NCI-H748 (cell line): ENCODE measurements at regions not wholly inside any gene's neighbourhood (a gene's known extent, or its start where the extent isn't known, plus 50 kb on each side); places are given as distances from the start of the nearest gene placed in this dataset.
"Not testable (repeated sequence)": the region's sequence is repeated elsewhere in the genome, so short reads cannot be mapped to it uniquely, and the experiment has no call there.

ENCODE experiments used
- DNase-seq: peaks from one replicate; lab custom pipeline; 2025; ENCODE audit not compliant: unreplicated experiment; lab: John Stamatoyannopoulos, UW

- no peak for DNase-seq
Measured at GRCh38 chr6:27679964-27680694, 207.2 kb upstream of the ZNF184 start.

- no peak for DNase-seq
Measured at GRCh38 chr6:27679308-27679963, 206.5 kb upstream of the ZNF184 start.

GRCh38 chr6:27678469-27678868 lies 205.6 kb upstream of the ZNF184 start:
- DNase-seq: no peak

DNA sequence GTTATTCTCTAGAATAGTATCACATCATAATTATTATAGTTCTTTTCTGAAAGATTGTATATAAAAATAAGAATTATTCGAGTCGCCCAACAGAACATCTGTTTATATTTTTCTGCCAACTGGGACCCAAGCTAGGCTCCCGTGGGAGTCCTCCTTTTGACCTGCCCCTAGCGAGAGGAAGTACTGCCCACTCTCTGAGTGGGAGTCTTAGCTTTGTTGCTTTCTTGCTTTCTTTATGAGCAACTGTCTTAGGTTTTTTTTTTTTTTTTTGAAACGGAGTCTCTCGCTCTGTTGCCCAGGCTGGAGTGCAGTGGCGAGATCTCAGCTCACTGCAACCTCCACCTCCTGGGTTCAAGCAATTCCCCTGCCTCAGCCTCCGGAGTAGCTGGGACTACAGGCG lies 202.0 kb upstream of the ZNF184 start:
- DNase-seq: no peak

DNA sequence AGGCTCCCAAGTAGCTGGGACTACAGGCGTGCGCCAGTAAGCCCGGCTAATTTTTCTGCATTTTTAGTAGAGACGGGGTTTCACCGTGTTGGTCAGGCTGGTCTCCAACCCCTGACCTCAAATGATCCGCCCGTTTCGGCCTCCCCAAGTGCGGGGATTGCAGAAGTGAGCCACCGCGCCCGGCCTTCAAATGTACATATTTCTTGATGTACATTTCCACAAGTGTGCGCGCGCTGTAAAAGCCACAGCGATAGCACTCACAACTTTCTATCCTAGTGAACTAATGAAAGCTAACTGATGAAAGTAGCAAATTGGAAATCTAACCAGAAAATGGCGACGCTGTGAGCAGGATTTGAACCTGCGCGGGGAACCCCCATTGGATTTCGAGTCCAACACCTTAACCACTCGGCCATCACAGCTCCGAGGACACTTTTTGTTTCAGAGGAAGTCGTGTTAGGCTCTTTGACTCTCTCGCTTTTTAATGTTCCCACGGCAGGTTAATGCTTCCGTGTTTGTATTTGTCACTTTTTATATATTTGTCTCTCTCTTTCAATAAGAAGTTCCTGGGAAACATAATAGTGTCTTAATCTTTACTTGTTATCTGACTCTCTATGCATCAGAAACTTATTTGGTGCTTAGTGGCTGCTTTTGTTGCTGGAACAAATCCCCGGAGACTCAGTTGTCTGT lies 199.4 kb upstream of the ZNF184 start:
- peak; percentile 98 for DNase-seq

DNA sequence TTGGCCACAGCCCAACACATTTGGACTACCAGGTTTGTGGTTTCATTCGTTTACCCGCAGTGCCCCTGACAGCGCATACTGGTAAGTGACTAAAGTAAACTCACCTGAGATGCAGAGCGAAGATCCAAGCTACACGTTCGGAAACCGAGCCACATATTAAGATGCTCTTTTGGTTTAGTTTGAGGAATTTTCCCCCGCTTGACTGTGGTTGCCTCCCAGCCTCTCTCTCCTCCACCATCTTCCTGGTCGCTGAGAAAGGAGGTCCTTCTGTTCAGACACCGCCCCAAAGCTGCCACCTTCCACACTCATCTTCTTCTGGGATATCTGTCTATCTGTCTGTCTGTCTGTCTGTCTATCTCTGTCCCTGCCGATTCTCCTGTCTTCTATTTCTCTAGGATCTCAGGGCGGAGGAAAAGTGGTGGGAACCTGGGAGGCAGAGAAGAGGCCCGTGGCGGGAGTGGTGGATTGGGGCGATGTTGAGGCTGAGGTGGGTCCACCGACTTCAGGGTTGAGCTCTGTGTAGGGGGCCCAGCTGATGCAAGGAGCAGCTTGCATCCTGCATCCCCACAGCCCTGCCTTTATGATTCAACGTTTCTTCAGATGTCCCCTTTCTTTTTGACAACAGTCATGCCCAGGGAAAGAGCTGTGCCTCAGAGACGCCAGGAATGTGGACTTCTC lies 196.9 kb upstream of the ZNF184 start:
- peak; percentile 81 for DNase-seq

DNA sequence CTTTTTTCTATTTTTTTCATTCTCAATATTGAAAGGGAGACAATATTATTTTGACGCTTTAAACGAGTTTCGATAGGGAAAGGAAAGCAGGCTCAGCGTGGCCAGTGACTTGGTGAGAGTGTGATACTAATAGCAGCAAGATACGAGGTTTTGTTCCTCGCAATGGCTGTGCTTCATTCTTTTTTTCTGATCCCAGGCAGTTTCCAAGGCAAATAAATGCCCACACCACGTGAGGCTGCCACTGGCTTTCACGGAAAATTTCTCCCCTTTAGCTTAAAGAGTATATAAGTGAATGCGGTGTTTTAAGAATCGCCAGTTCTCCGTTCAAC lies 196.4 kb upstream of the ZNF184 start:
- DNase-seq: peak; percentile 81

GRCh38 chr6:27668442-27669294 lies 195.8 kb upstream of the ZNF184 start:
- DNase-seq: peak; percentile 91

DNA sequence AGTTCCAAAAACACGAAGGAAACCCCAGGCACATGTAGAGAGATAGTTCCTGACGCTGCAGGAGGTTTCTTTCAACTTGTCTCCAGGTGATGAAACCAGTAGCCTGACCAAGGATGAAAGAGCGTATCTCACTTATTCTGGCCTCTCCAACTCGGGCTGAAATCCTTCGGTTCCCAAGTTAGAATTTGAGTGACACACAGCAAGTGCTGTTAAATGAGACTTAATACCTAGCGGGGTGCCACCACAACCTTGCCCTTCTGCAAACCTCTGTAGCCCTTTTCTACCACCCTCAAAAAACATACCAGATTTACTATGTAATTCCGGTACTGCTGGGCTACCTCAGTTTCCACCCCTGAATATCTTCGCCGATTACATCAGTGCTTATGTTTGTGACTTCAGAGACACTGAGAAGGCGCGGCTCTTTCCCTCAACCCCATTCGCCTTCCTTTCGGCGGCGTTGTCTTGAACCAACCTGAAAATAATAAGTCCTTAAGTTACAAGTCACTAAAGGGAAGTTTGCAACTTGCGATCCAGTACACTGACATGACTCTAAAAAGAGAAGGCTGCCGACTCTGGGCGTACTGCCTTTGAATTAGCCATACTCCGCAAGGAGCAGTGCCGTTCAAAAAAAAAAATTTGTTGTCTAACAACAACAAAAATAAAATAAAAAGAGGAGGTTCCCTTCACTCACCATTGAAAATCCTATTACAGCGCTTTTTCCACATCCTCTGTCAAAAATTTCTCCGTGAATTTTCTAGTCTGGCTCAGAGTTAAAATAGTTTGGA lies 194.9 kb upstream of the ZNF184 start:
- peak; percentile 41 for DNase-seq

GRCh38 chr6:27667016-27667656 lies 194.2 kb upstream of the ZNF184 start:
- DNase-seq: no peak

GRCh38 chr6:27662769-27663168 lies 189.9 kb upstream of the ZNF184 start:
- DNase-seq: no peak

- DNase-seq: not testable (repeated sequence)
Measured at GRCh38 chr6:27662212-27662611, 189.3 kb upstream of the ZNF184 start.

DNA sequence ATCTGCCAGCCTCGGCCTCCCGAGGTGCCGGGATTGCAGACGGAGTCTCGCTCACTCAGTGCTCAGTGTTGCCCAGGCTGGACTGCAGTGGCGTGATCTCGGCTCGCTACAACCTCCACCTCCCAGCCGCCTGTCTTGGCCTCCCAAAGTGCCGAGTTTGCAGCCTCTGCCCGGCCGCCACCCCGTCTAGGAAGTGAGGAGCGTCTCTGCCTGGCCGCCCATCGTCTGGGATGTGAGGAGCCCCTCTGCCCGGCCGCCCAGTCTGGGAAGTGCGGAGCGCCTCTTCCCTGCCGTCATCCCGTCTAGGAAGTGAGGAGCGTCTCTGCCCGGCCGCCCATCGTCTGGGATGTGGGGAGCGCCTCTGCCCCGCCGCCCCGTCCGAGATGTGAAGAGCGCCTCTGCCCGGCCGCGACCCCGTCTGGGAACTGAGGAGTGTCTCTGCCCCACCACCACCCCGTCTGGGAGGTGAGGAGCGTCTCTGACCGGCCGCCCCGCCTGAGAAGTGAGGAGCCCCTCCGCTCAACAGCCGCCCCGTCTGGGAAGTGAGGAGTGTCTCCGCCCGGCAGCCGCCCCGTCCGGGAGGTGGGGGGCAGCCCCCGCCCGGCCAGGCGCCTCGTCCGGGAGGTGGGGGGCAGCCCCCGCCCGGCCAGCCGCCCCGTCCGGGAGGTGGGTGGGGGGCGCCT lies 180.4 kb upstream of the ZNF184 start:
- DNase-seq: not testable (repeated sequence)

DNA sequence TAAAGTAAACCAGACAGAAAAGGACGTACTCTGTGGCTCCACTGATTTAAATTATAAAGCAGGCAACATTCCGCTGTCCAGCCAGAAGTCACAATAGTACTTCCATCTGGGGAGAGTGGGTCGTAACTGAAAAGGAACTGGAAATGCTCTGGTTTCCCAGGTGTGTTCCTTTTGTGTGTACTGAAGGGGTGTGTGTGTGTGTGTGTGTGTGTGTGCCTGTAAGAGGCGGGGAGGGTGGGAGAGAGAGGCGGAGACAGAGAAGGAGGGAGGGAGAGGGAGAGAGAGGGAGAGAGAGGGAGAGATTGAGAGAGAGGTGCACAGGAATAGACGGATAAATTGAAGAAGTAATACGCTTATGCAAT lies 178.4 kb upstream of the ZNF184 start:
- peak; percentile 61 for DNase-seq

DNA sequence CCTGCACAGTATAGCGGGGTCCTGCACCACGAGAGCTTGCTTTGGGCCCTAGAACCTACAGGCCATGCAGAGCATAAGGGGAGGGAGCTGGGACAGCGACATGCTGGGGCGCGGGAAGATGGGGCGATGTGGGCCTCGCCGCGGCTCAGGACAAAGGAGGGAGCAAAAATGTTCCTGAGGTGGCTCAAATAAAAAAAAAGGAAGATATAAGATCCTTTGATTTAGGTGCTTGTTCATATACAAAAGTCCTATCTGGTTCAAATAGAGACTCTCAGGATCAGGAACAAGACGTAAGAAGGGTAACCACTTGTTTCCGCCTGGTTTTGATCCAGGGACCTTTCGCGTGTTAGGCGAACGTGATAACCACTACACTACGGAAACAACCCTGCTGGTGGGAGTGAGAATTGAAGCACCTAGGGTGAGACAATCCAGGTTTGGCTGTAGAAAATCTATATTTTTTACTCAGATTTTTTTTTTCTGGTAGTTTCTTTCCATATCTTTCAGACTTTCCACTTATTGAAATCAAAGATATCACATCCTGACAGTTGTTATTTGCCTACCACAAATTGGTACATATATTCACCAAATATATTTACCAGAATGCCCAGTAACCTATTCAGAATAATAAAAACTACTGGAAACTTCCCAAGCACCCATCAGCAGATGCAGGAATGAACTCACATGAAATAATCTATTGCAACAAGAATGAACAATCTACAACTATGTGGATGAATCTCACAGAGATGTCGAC lies 177.9 kb upstream of the ZNF184 start:
- DNase-seq: peak; percentile 75

DNA sequence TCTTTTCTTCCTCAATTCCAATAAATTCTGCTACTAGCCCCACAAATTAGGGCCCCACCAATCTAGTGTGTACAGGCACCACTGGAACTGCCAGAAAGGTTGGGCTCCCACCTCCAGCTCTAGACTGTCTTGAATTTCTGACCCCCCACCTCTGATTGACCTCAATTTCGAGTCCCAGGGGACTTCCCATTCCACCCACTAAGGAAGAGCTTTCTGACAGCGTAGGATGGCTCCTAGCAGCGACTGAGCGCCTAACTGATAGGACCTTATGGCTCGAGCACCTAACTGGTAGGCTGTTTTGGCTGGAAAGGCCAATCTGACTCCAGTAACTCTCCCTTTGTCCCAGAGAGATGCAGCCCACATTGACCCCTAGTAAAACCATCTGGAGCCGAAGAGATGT lies 171.6 kb upstream of the ZNF184 start:
- DNase-seq: no peak

- DNase-seq: no peak
Measured at GRCh38 chr6:27642744-27643456, 170.0 kb upstream of the ZNF184 start.

- DNase-seq: not testable (repeated sequence)
Measured at GRCh38 chr6:27635886-27636285, 163.0 kb upstream of the ZNF184 start.
